ENCODE measurements at regions not wholly inside any gene's neighbourhood (a gene's known extent, or its start where the extent isn't known, plus 50 kb on each side); places are given as distances from the start of the nearest gene placed in this dataset.

DNA sequence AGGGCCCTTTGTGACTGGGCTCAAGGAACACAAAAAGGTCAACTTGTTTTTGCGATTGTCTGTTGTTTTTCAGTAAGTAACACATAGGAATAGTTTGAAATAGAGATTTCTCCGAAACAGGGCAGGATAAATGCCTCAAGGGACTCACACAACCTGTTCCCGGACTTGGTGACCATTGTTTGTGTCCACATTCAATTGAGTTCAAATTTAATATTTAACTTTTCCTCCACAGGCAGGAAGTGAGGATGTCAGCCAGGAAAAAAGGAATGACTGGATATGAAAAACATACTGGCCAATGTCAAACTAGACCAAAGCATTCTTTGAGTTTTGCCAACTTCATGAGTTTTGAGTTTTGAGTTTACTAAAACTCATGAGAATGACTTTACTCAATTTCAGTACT lies 72.7 kb downstream of the SPATA31C2 start:
- TF ChIP-seq YY1 (IDR thresholded peaks at IDR 0.05) (peak; percentile 64), FOXA1 (IDR thresholded peaks at IDR 0.05) (no peak), ATF3 (IDR thresholded peaks at IDR 0.05) (no peak), RAD21 (IDR thresholded peaks at IDR 0.05) (no peak), TAF1 (conservative IDR thresholded peaks at IDR 0.05) (no peak)
- TF ChIP-seq, protein P1, sequence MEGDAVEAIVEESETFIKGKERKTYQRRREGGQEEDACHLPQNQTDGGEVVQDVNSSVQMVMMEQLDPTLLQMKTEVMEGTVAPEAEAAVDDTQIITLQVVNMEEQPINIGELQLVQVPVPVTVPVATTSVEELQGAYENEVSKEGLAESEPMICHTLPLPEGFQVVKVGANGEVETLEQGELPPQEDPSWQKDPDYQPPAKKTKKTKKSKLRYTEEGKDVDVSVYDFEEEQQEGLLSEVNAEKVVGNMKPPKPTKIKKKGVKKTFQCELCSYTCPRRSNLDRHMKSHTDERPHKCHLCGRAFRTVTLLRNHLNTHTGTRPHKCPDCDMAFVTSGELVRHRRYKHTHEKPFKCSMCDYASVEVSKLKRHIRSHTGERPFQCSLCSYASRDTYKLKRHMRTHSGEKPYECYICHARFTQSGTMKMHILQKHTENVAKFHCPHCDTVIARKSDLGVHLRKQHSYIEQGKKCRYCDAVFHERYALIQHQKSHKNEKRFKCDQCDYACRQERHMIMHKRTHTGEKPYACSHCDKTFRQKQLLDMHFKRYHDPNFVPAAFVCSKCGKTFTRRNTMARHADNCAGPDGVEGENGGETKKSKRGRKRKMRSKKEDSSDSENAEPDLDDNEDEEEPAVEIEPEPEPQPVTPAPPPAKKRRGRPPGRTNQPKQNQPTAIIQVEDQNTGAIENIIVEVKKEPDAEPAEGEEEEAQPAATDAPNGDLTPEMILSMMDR (IDR thresholded peaks at IDR 0.05; ENCODE audit: low read depth, low read length, missing input control), result no peak
- TF ChIP-seq, protein P2, sequence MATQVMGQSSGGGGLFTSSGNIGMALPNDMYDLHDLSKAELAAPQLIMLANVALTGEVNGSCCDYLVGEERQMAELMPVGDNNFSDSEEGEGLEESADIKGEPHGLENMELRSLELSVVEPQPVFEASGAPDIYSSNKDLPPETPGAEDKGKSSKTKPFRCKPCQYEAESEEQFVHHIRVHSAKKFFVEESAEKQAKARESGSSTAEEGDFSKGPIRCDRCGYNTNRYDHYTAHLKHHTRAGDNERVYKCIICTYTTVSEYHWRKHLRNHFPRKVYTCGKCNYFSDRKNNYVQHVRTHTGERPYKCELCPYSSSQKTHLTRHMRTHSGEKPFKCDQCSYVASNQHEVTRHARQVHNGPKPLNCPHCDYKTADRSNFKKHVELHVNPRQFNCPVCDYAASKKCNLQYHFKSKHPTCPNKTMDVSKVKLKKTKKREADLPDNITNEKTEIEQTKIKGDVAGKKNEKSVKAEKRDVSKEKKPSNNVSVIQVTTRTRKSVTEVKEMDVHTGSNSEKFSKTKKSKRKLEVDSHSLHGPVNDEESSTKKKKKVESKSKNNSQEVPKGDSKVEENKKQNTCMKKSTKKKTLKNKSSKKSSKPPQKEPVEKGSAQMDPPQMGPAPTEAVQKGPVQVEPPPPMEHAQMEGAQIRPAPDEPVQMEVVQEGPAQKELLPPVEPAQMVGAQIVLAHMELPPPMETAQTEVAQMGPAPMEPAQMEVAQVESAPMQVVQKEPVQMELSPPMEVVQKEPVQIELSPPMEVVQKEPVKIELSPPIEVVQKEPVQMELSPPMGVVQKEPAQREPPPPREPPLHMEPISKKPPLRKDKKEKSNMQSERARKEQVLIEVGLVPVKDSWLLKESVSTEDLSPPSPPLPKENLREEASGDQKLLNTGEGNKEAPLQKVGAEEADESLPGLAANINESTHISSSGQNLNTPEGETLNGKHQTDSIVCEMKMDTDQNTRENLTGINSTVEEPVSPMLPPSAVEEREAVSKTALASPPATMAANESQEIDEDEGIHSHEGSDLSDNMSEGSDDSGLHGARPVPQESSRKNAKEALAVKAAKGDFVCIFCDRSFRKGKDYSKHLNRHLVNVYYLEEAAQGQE (IDR thresholded peaks at IDR 0.05), result no peak
